ENCODE measurements at regions not wholly inside any gene's neighbourhood (a gene's known extent, or its start where the extent isn't known, plus 50 kb on each side); places are given as distances from the start of the nearest gene placed in this dataset.
"Not testable (repeated sequence)": the region's sequence is repeated elsewhere in the genome, so short reads cannot be mapped to it uniquely, and the experiment has no call there.

GRCh38 chr18:28421950-28422349, 245.0 kb upstream of the CDH2 start:
- not testable (repeated sequence) for DNase-seq

- DNase-seq, result no peak
Observed at GRCh38 chr18:28412521-28412920, 235.6 kb upstream of the CDH2 start.

GRCh38 chr18:28411806-28412205, 234.9 kb upstream of the CDH2 start:
- no peak for DNase-seq

GRCh38 chr18:28409811-28410210, 232.9 kb upstream of the CDH2 start:
- DNase-seq, result no peak

- no peak for DNase-seq
Observed at GRCh38 chr18:28408528-28408927, 231.6 kb upstream of the CDH2 start.

GRCh38 chr18:28407681-28408080, 230.8 kb upstream of the CDH2 start:
- no peak for DNase-seq

- DNase-seq, result no peak
Observed at GRCh38 chr18:28406533-28406932, 229.6 kb upstream of the CDH2 start.

- no peak for DNase-seq
Observed at GRCh38 chr18:28404694-28405093, 227.8 kb upstream of the CDH2 start.

GRCh38 chr18:28399781-28400362, 222.9 kb upstream of the CDH2 start:
- no peak for DNase-seq

- DNase-seq, result no peak
Observed at GRCh38 chr18:28398471-28398870, 221.5 kb upstream of the CDH2 start.

- no peak for DNase-seq
Observed at GRCh38 chr18:28390022-28390421, 213.1 kb upstream of the CDH2 start.

GRCh38 chr18:28382215-28382879, 205.4 kb upstream of the CDH2 start:
- DNase-seq, result no peak

- no peak for DNase-seq
Observed at GRCh38 chr18:28372186-28372585, 195.3 kb upstream of the CDH2 start.

GRCh38 chr18:28366676-28367075, 189.7 kb upstream of the CDH2 start:
- DNase-seq, result no peak

- no peak for DNase-seq
Observed at GRCh38 chr18:28365411-28365831, 188.5 kb upstream of the CDH2 start.

- DNase-seq, result no peak
Observed at GRCh38 chr18:28363124-28363523, 186.2 kb upstream of the CDH2 start.

- DNase-seq, result no peak
Observed at GRCh38 chr18:28359176-28359575, 182.2 kb upstream of the CDH2 start.

- peak; percentile 35 for DNase-seq
Observed at GRCh38 chr18:28357766-28358401, 181.0 kb upstream of the CDH2 start.

GRCh38 chr18:28350821-28351220, 173.9 kb upstream of the CDH2 start:
- no peak for DNase-seq

- no peak for DNase-seq
Observed at GRCh38 chr18:28342231-28342630, 165.3 kb upstream of the CDH2 start.

GRCh38 chr18:28338316-28338715, 161.4 kb upstream of the CDH2 start:
- no peak for DNase-seq

- no peak for DNase-seq
Observed at GRCh38 chr18:28334516-28334915, 157.6 kb upstream of the CDH2 start.

- DNase-seq, result no peak
Observed at GRCh38 chr18:28332071-28332470, 155.1 kb upstream of the CDH2 start.

GRCh38 chr18:28331551-28331950, 154.6 kb upstream of the CDH2 start:
- DNase-seq, result peak; percentile 78

- no peak for DNase-seq
Observed at GRCh38 chr18:28313602-28314001, 136.7 kb upstream of the CDH2 start.
